Left lung (tissue), 4 donors: ENCODE measurements at regions not wholly inside any gene's neighbourhood (a gene's known extent, or its start where the extent isn't known, plus 50 kb on each side); places are given as distances from the start of the nearest gene placed in this dataset.

Source experiments
- ATAC-seq: fragments of 200-7000 bp; cut with Tn5 transposase; one replicate; pipeline ENCODE4 v1.9.1; 2020; ENCODE audit warnings: moderate library complexity
- DNase-seq, 4 donors: peaks; one replicate each; pipeline ENCODE4 v3.0.0-alpha.2; 2013 to 2020
- H3K27ac ChIP-seq, 2 donors: fragments of 200-600 bp; sonication (generic) in 1 of 2; one replicate each; pipeline versions ENCODE4 v1.5.0 to v1.8.0; 2020 to 2021
- H3K27me3 ChIP-seq, 2 donors: fragments of 200-600 bp; sonication (generic) in 1 of 2; one replicate each; pipeline versions ENCODE4 v1.5.0 to v1.8.0; 2020 to 2021
- H3K36me3 ChIP-seq, 2 donors: fragments of 200-600 bp; sonication (generic) in 1 of 2; one replicate each; pipeline versions ENCODE4 v1.5.0 to v1.8.0; 2020 to 2021
- H3K4me1 ChIP-seq, 2 donors: fragments of 200-600 bp; one replicate each; pipeline ENCODE4 v1.8.0; 2021
- H3K4me3 ChIP-seq, 2 donors: fragments of 200-600 bp; sonication (generic) in 1 of 2; one replicate each; pipeline versions ENCODE4 v1.5.0 to v1.8.0; 2020 to 2021; ENCODE audit warnings: mild to moderate bottlenecking in 1 of 2
- H3K9me3 ChIP-seq, 2 donors: fragments of 200-600 bp; sonication (generic) in 1 of 2; one replicate each; pipeline versions ENCODE4 v1.5.0 to v1.8.0; 2020 to 2021
- intact Hi-C, 2 donors: fragments of 100-400 bp; cut with DNase I; formaldehyde crosslinking; loops; one replicate each; pipeline versions ENCODE4 v1.11.2 to v1.14.2; 2022
- TF ChIP-seq, protein P1 (sequence below), 2 donors: fragments of 200-600 bp; sonication (generic) in 1 of 2; IDR thresholded peaks; one replicate each; pipeline versions ENCODE4 v1.5.0 to v1.8.0; 2021; ENCODE audit warnings: antibody characterized with exemption in 2 of 2
- donor health status: DM: no; HTN: yes; CAD: no.
- donor health status: DM: no; HTN: no; CAD: no.

DNA sequence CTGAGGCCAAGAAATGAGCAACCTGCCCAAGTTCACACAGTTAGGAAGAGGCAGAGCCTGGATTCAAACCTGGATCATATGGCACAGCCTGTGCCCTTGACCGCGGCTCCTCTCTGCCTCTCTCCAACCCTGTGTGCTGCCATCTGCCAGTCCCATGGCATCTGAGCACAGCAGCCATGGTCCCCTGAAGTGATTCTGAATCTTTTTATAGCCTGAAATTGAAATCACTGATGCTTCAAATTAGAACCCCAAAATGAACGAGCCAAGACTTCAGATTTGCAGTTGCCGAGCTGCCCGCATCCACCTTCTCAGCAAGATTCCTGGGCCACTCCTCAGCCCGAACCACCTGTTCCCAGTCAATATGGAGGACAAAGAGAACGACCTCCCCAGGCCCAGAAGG is 252.7 kb downstream of the CTTN start:
- H3K4me1 ChIP-seq = no peaks in the 10 kb centered on the region
- no peaks in the 10 kb centered on the region for H3K9me3 ChIP-seq
- intact Hi-C loops = no loop called here
- H3K27ac ChIP-seq = no peak overlapping the region
- peaks cover 0 to 16% of the 10 kb centered on the region in 2 donors for H3K27me3 ChIP-seq
- ATAC-seq (no peak), DNase-seq (peak in 1 of 4 donors; percentile 18)
- no peaks in the 10 kb centered on the region for H3K36me3 ChIP-seq
- TF ChIP-seq, protein P1, sequence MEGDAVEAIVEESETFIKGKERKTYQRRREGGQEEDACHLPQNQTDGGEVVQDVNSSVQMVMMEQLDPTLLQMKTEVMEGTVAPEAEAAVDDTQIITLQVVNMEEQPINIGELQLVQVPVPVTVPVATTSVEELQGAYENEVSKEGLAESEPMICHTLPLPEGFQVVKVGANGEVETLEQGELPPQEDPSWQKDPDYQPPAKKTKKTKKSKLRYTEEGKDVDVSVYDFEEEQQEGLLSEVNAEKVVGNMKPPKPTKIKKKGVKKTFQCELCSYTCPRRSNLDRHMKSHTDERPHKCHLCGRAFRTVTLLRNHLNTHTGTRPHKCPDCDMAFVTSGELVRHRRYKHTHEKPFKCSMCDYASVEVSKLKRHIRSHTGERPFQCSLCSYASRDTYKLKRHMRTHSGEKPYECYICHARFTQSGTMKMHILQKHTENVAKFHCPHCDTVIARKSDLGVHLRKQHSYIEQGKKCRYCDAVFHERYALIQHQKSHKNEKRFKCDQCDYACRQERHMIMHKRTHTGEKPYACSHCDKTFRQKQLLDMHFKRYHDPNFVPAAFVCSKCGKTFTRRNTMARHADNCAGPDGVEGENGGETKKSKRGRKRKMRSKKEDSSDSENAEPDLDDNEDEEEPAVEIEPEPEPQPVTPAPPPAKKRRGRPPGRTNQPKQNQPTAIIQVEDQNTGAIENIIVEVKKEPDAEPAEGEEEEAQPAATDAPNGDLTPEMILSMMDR (IDR thresholded peaks at IDR 0.05) = no peak
- no peak overlapping the region for H3K4me3 ChIP-seq

DNA sequence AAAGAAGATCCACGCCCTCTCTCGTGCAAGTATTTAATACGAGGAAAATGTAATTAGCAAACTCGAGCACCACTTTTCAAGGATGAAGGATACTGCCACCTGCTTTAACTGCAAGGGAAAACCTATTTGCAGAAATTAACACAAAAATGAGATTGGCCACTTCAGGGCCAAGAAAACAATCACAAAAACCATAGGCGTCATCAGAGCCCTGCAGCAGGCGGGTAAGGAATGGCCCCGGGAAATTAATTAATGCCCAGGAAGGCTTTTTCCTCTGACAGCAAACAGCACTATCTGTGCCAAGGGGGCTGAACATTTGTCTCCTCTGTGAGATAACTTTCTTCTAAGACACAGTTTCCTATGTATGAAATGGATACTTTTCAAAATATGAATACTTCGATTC is 255.7 kb downstream of the CTTN start:
- intact Hi-C loops = no loop called here
- DNase-seq (no peak), ATAC-seq (no peak)
- peaks cover 0 to 5% of the 10 kb centered on the region in 2 donors for H3K27me3 ChIP-seq
- H3K9me3 ChIP-seq = no peaks in the 10 kb centered on the region
- no peaks in the 10 kb centered on the region for H3K36me3 ChIP-seq
- no peak overlapping the region for H3K27ac ChIP-seq
- no peaks in the 10 kb centered on the region for H3K4me1 ChIP-seq
- no peak overlapping the region for H3K4me3 ChIP-seq
- TF ChIP-seq, protein P1 (IDR thresholded peaks at IDR 0.05) = no peak

DNA sequence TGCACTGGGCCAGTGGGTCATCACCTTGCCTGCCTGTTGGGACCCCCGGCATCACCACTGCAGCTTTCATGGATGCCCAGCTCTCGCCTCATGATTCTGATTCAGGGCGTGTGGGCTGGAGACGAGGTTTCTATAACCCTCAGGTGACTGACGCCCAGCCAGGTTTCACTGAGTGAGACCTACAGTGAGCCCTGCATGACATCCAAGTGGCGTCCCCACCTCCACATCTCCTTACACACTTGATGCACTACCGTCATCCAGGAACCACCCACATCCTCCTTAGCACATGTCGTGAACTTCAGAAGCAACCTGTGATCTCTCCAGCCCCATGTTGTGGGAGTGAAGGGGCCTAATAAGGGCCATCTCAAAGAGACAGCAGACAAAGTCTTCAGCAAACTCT is 257.5 kb downstream of the CTTN start:
- Histone ChIP-seq H3K27ac (no peak overlapping the region), H3K4me1 (no peaks in the 10 kb centered on the region), H3K4me3 (no peak overlapping the region), H3K36me3 (no peaks in the 10 kb centered on the region), H3K9me3 (no peaks in the 10 kb centered on the region), H3K27me3 (peaks cover 0 to 18% of the 10 kb centered on the region in 2 donors)
- no peak for ATAC-seq
- intact Hi-C loops = no loop called here
- DNase-seq = peak in 1 of 4 donors; percentile 30
- TF ChIP-seq, protein P1 (IDR thresholded peaks at IDR 0.05) = no peak

DNA sequence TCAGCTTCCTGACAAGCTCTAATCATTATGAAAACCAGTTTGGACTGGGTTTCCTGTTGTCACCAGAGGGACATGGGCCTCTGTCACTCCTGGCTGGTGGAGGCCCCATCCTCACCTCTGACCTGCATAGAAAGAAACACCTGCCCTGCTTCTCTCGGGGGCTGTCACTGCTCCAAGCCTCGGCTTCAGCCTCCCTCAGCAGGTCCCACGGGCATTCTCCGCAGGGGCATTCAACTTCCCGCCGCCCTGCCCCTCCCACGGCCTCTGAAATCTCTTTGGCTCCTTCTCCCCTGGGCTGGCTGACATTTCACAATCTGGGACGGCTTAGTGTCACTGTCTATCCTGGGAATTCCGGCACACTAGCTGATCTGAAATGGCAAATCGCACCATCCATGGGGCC is 257.9 kb downstream of the CTTN start:
- Histone ChIP-seq H3K4me3 (no peak overlapping the region), H3K27me3 (peaks cover 0 to 23% of the 10 kb centered on the region in 2 donors), H3K36me3 (no peaks in the 10 kb centered on the region), H3K4me1 (no peaks in the 10 kb centered on the region), H3K27ac (no peak overlapping the region), H3K9me3 (no peaks in the 10 kb centered on the region)
- ATAC-seq = no peak
- DNase-seq = peak in 1 of 4 donors; percentile 28
- TF ChIP-seq, protein P1 (IDR thresholded peaks at IDR 0.05) = no peak
- intact Hi-C loops = no loop called here

DNA sequence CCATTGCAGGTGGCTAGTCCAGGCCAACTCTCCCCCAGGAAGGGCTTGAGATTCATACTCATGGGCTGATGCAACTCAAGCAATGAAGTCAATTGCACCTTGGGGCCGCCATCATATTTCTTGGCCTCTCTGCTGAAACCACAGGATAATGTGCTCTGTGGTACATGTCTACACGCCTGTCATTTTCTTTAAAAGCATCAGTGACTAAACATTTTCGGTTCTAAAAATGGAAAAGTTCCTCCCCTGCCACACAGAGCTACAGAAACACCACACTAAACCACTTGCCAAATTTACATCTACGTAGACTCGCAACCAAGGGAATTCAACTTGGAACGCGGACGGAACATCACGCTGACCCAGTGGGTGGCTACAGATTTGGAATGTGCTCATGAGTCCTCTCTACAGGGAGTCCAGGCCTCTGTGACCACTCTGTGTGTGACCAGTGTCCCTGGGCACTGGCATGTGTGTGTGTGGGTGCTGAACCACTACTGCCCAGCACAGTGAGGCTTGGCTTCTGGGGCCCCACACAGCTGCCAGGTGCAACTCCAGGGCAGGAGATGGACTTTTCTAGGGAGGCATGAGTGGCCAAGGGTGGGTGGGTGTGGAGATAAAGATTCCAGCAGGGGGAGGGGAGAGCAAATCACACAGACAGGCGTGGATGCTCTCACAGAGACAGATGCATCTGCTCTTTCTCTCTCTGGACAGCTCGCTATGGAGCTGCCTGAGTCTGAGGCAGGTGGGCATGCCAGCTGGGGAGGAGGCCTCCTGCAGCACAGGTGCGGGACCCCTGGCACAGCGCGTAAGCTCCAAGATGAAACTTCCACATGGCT is 261.9 kb downstream of the CTTN start:
- intact Hi-C loops = no loop called here
- TF ChIP-seq, protein P1 (IDR thresholded peaks at IDR 0.05) = no peak

More for the DNA sequence above, 261.9 kb downstream of the CTTN start:
- no peak for ATAC-seq
- Histone ChIP-seq H3K4me3 (no peak overlapping the region), H3K36me3 (no peaks in the 10 kb centered on the region), H3K4me1 (peaks cover 0 to 7% of the 10 kb centered on the region in 2 donors), H3K9me3 (no peaks in the 10 kb centered on the region), H3K27ac (no peak overlapping the region), H3K27me3 (peaks cover 10 to 60% of the 10 kb centered on the region in 2 donors)
- DNase-seq = peak in 1 of 4 donors; percentile 50
